ENCODE measurements at regions not wholly inside any gene's neighbourhood (a gene's known extent, or its start where the extent isn't known, plus 50 kb on each side); places are given as distances from the start of the nearest gene placed in this dataset.

- ATAC-seq (peak; percentile 87), DNase-seq (no peak)
Observed at GRCh38 chr13:74230984-74231501, 96.8 kb upstream of the KLF12 start.

- ATAC-seq, result no peak
- DNase-seq, result no peak
Observed at GRCh38 chr13:74229242-74229641, 95.0 kb upstream of the KLF12 start.

- DNase-seq (no peak), ATAC-seq (no peak)
Observed at GRCh38 chr13:74227476-74228158, 93.4 kb upstream of the KLF12 start.

GRCh38 chr13:74226791-74227475 lies 92.7 kb upstream of the KLF12 start:
- no peak for ATAC-seq
- DNase-seq, result no peak

- no peak for ATAC-seq
- no peak for DNase-seq
Observed at GRCh38 chr13:74221752-74222151, 87.5 kb upstream of the KLF12 start.

GRCh38 chr13:74219566-74219965 lies 85.4 kb upstream of the KLF12 start:
- DNase-seq (no peak), ATAC-seq (no peak)

GRCh38 chr13:74218291-74218690 lies 84.1 kb upstream of the KLF12 start:
- ATAC-seq (no peak), DNase-seq (no peak)

GRCh38 chr13:74217811-74218210 lies 83.6 kb upstream of the KLF12 start:
- DNase-seq (no peak), ATAC-seq (no peak)

- DNase-seq (no peak), ATAC-seq (no peak)
Observed at GRCh38 chr13:74215420-74215819, 81.2 kb upstream of the KLF12 start.

- no peak for DNase-seq
- ATAC-seq, result no peak
Observed at GRCh38 chr13:74214321-74214720, 80.1 kb upstream of the KLF12 start.

- no peak for DNase-seq
Observed at GRCh38 chr13:74210693-74211393, 76.6 kb upstream of the KLF12 start.

GRCh38 chr13:74206855-74207254 lies 72.7 kb upstream of the KLF12 start:
- ATAC-seq (no peak), DNase-seq (no peak)

More at GRCh38 chr13:74210693-74211393, 76.6 kb upstream of the KLF12 start:
- ATAC-seq, result peak; percentile 40

GRCh38 chr13:74206061-74206561 lies 71.9 kb upstream of the KLF12 start:
- ATAC-seq, result no peak

GRCh38 chr13:74205313-74205690 lies 71.1 kb upstream of the KLF12 start:
- DNase-seq, result no peak
- ATAC-seq, result no peak

More at GRCh38 chr13:74206061-74206561, 71.9 kb upstream of the KLF12 start:
- no peak for DNase-seq

GRCh38 chr13:74204602-74205312 lies 70.6 kb upstream of the KLF12 start:
- no peak for DNase-seq
- no peak for ATAC-seq

- DNase-seq (no peak), ATAC-seq (no peak)
Observed at GRCh38 chr13:74203576-74203975, 69.4 kb upstream of the KLF12 start.

- ATAC-seq, result no peak
- DNase-seq, result no peak
Observed at GRCh38 chr13:74202129-74202813, 68.1 kb upstream of the KLF12 start.

GRCh38 chr13:74201530-74201929 lies 67.3 kb upstream of the KLF12 start:
- DNase-seq, result no peak
- no peak for ATAC-seq

- DNase-seq (no peak), ATAC-seq (no peak)
Observed at GRCh38 chr13:74200081-74200480, 65.9 kb upstream of the KLF12 start.

GRCh38 chr13:74197677-74198429 lies 63.6 kb upstream of the KLF12 start:
- ATAC-seq, result no peak
- no peak for DNase-seq

GRCh38 chr13:74194846-74195245 lies 60.6 kb upstream of the KLF12 start:
- ATAC-seq, result no peak

More at GRCh38 chr13:74194846-74195245, 60.6 kb upstream of the KLF12 start:
- DNase-seq, result no peak

Measured in stimulated activated naive CD8-positive, alpha-beta T cell treated with anti-CD3 and anti-CD28 coated beads, Interleukin-15, Interleukin-2, amounts not matched to agents 100 U/mL and 50 U/mL, for 24 hours (primary cell).